RPMI8226 (cell line): ENCODE measurements at regions not wholly inside any gene's neighbourhood (a gene's known extent, or its start where the extent isn't known, plus 50 kb on each side); places are given as distances from the start of the nearest gene placed in this dataset.

ENCODE experiments used
- DNase-seq: peaks from one replicate; pipeline ENCODE4 v3.0.0-alpha.2; 2015

- no peak for DNase-seq
Observed at GRCh38 chr22:26732284-26732683, 74.9 kb downstream of the MIAT start.

- DNase-seq, result no peak
Observed at GRCh38 chr22:26734339-26735018, 77.1 kb downstream of the MIAT start.

GRCh38 chr22:26735019-26735409, 77.6 kb downstream of the MIAT start:
- DNase-seq, result no peak

- no peak for DNase-seq
Observed at GRCh38 chr22:26737262-26737661, 79.9 kb downstream of the MIAT start.

- DNase-seq, result no peak
Observed at GRCh38 chr22:26740253-26740652, 82.9 kb downstream of the MIAT start.

- DNase-seq, result no peak
Observed at GRCh38 chr22:26743149-26743548, 85.8 kb downstream of the MIAT start.

- DNase-seq, result no peak
Observed at GRCh38 chr22:26744892-26745808, 87.8 kb downstream of the MIAT start.

- no peak for DNase-seq
Observed at GRCh38 chr22:26746311-26746710, 88.9 kb downstream of the MIAT start.

GRCh38 chr22:26748845-26749244, 91.5 kb downstream of the MIAT start:
- DNase-seq, result no peak

GRCh38 chr22:26751217-26751616, 93.8 kb downstream of the MIAT start:
- no peak for DNase-seq

- no peak for DNase-seq
Observed at GRCh38 chr22:26753125-26753862, 95.9 kb downstream of the MIAT start.

- peak; percentile 30 for DNase-seq
Observed at GRCh38 chr22:26756675-26757293, 99.4 kb downstream of the MIAT start.

- DNase-seq, result no peak
Observed at GRCh38 chr22:26757496-26757895, 100.1 kb downstream of the MIAT start.

- DNase-seq, result no peak
Observed at GRCh38 chr22:26762503-26763472, 105.4 kb downstream of the MIAT start.

GRCh38 chr22:26763633-26764361, 106.4 kb downstream of the MIAT start:
- no peak for DNase-seq

- DNase-seq, result no peak
Observed at GRCh38 chr22:26766510-26767350, 109.3 kb downstream of the MIAT start.

- no peak for DNase-seq
Observed at GRCh38 chr22:26767351-26768155, 110.2 kb downstream of the MIAT start.

- no peak for DNase-seq
Observed at GRCh38 chr22:26768156-26768515, 110.7 kb downstream of the MIAT start.

GRCh38 chr22:26768952-26769351, 111.6 kb downstream of the MIAT start:
- DNase-seq, result no peak
